ENCODE measurements at regions not wholly inside any gene's neighbourhood (a gene's known extent, or its start where the extent isn't known, plus 50 kb on each side); places are given as distances from the start of the nearest gene placed in this dataset.

- TF ChIP-seq CTCF (IDR thresholded peaks at IDR 0.05; ENCODE audit: borderline replicate concordance, extremely low read depth, low read length, poor library complexity, severe bottlenecking), result no peak
- TF ChIP-seq EZH2 (IDR thresholded peaks at IDR 0.05; ENCODE audit: borderline replicate concordance, low read depth, low read length, severe bottlenecking), result no peak
These were observed 1149.6 kb downstream of the IGSF11 start for GRCh38 chr3:117885011-117885441.
